Erythroblast (primary cell): ENCODE measurements at regions not wholly inside any gene's neighbourhood (a gene's known extent, or its start where the extent isn't known, plus 50 kb on each side); places are given as distances from the start of the nearest gene placed in this dataset.
"Not testable (repeated sequence)": the region's sequence is repeated elsewhere in the genome, so short reads cannot be mapped to it uniquely, and the experiment has no call there.

ENCODE experiments used
- GATA1 ChIP-seq: IDR thresholded peaks from 2 replicates; pipeline ENCODE4 v1.6.1; 2011; ENCODE audit warnings: low read depth, mild to moderate bottlenecking, control low read depth, low read length, moderate library complexity
- POLR2A ChIP-seq: IDR thresholded peaks from 2 replicates; pipeline ENCODE4 v1.6.1; 2011; ENCODE audit warnings: mild to moderate bottlenecking, low read length

- TF ChIP-seq POLR2A, GATA1: not testable (repeated sequence)
These were observed 55.1 kb upstream of the MAGEH1 start for GRCh38 chrX:55396836-55397235.
